ENCODE measurements at regions not wholly inside any gene's neighbourhood (a gene's known extent, or its start where the extent isn't known, plus 50 kb on each side); places are given as distances from the start of the nearest gene placed in this dataset.

- DNase-seq (ENCODE audit: low read depth) = no peak
Observed at GRCh38 chr6:129778793-129779192, 68.8 kb upstream of the ARHGAP18 start.

- DNase-seq (ENCODE audit: low read depth) = no peak
Observed at GRCh38 chr6:129777371-129777770, 67.4 kb upstream of the ARHGAP18 start.

- no peak for DNase-seq (ENCODE audit: low read depth)
Observed at GRCh38 chr6:129776542-129777330, 66.8 kb upstream of the ARHGAP18 start.

- peak; percentile 78 for DNase-seq (ENCODE audit: low read depth)
Observed at GRCh38 chr6:129774697-129775447, 64.9 kb upstream of the ARHGAP18 start.

- no peak for DNase-seq (ENCODE audit: low read depth)
Observed at GRCh38 chr6:129773304-129773703, 63.3 kb upstream of the ARHGAP18 start.

- DNase-seq (ENCODE audit: low read depth) = no peak
Observed at GRCh38 chr6:129771678-129772077, 61.7 kb upstream of the ARHGAP18 start.

- DNase-seq (ENCODE audit: low read depth) = no peak
Observed at GRCh38 chr6:129767776-129768485, 58.0 kb upstream of the ARHGAP18 start.

GRCh38 chr6:129766959-129767728 is 57.2 kb upstream of the ARHGAP18 start:
- DNase-seq (ENCODE audit: low read depth) = peak; percentile 85

- DNase-seq (ENCODE audit: low read depth) = no peak
Observed at GRCh38 chr6:129764761-129765407, 54.9 kb upstream of the ARHGAP18 start.

- DNase-seq (ENCODE audit: low read depth) = no peak
Observed at GRCh38 chr6:129759796-129760605, 50.0 kb upstream of the ARHGAP18 start.
